ENCODE measurements at regions not wholly inside any gene's neighbourhood (a gene's known extent, or its start where the extent isn't known, plus 50 kb on each side); places are given as distances from the start of the nearest gene placed in this dataset.

GRCh38 chr9:130755377-130756007 lies 61.9 kb downstream of the EXOSC2 start:
- Histone ChIP-seq H3K4me2 (peak overlapping the region; percentile 24 to 82 (median 64)), H3K9me3 (replicated peaks in 1 of 11) (no peaks in the 10 kb centered on the region)

DNA sequence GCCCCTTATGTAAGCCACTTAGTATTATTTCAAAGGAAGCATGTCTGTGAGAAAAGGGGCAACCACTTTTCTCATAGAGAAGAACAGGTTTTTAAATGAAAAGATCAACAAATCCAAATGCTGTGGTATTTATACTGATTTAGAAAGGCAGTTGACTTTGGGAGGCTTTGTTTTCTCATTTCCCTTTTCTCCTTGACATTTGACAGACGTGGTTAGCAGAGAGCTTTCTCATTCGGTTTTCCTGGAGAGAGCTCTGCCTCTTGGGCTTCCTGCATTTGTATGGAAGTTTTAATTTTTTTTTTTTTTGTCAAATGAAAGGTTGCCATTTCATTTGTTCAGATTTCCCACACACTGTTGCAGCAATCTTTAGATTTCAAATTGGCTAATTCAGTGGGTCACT lies 62.5 kb downstream of the EXOSC2 start:
- Histone ChIP-seq H3K36me3 (peaks cover 0 to 8% (median 0%) of the 10 kb centered on the region in 11 experiments; a peak in 2 of 22 replicates), H3K4me3 (no peak overlapping the region), H4K20me1 (peaks cover 9 to 91% (median 25%) of the 10 kb centered on the region in 11 experiments; a peak in 17 of 22 replicates), H3K9ac (peak overlapping the region in 7 of 11 experiments; percentile 19 to 49 (median 33); a peak in 6 of 22 replicates), H3K9me3 (replicated peaks in 1 of 11) (no peaks in the 10 kb centered on the region), H3K27me3 (no peaks in the 10 kb centered on the region), H3K27ac (peak overlapping the region in 6 of 11 experiments; percentile 7 to 63 (median 42); a peak in 9 of 22 replicates), H3K4me2 (peak overlapping the region; percentile 24 to 82 (median 64)), H3K4me1 (peaks cover 21 to 36% (median 29%) of the 10 kb centered on the region in 10 experiments)
- TF ChIP-seq Cebpa-rat (IDR thresholded peaks at IDR 0.05) = no peak

More at GRCh38 chr9:130755377-130756007, 61.9 kb downstream of the EXOSC2 start:
- Histone ChIP-seq H3K36me3 (peaks cover 0 to 8% (median 0%) of the 10 kb centered on the region in 11 experiments; a peak in 2 of 22 replicates), H4K20me1 (peaks cover 9 to 93% (median 25%) of the 10 kb centered on the region in 11 experiments; a peak in 17 of 22 replicates), H3K27ac (peak overlapping the region in 6 of 11 experiments; percentile 11 to 63 (median 42); a peak in 9 of 22 replicates), H3K4me3 (no peak overlapping the region), H3K27me3 (no peaks in the 10 kb centered on the region), H3K4me1 (peaks cover 21 to 36% (median 29%) of the 10 kb centered on the region in 10 experiments), H3K9ac (peak overlapping the region in 7 of 11 experiments; percentile 19 to 43 (median 33); a peak in 7 of 22 replicates)
- TF ChIP-seq Cebpa-rat (IDR thresholded peaks at IDR 0.05) = no peak

GRCh38 chr9:130756455-130757152 lies 63.0 kb downstream of the EXOSC2 start:
- Histone ChIP-seq H3K4me1 (peaks cover 21 to 38% (median 29%) of the 10 kb centered on the region in 10 experiments), H3K36me3 (peaks cover 0 to 4% (median 0%) of the 10 kb centered on the region in 11 experiments; a peak in 2 of 22 replicates), H3K4me3 (no peak overlapping the region), H3K4me2 (peak overlapping the region; percentile 24 to 82 (median 64)), H4K20me1 (peaks cover 9 to 92% (median 24%) of the 10 kb centered on the region in 11 experiments; a peak in 17 of 22 replicates), H3K9me3 (replicated peaks in 1 of 11) (no peaks in the 10 kb centered on the region), H3K9ac (peak overlapping the region in 7 of 11 experiments; percentile 1 to 49 (median 19); a peak in 4 of 22 replicates), H3K27me3 (no peaks in the 10 kb centered on the region), H3K27ac (peak overlapping the region in 3 of 11 experiments; percentile 7 to 63 (median 41); a peak in 3 of 22 replicates)
- no peak for TF ChIP-seq Cebpa-rat (IDR thresholded peaks at IDR 0.05)

- no peak overlapping the region for H3K4me3 ChIP-seq
- no peak for TF ChIP-seq Cebpa-rat (IDR thresholded peaks at IDR 0.05)
- no peaks in the 10 kb centered on the region for H3K36me3 ChIP-seq
- H3K27ac ChIP-seq = no peak overlapping the region
- H3K9ac ChIP-seq = no peak overlapping the region
- H3K9me3 ChIP-seq (replicated peaks in 1 of 11) = no peaks in the 10 kb centered on the region
- H3K4me2 ChIP-seq = 0 out of 22 replicates have a peak overlapping the region, but pooled peaks of 1 of the 11 experiments have one; percentile 2
- H3K27me3 ChIP-seq = no peaks in the 10 kb centered on the region
- peaks cover 9 to 96% (median 31%) of the 10 kb centered on the region in 11 experiments; a peak in 18 of 22 replicates for H4K20me1 ChIP-seq
- H3K4me1 ChIP-seq = peaks cover 22 to 64% (median 40%) of the 10 kb centered on the region in 10 experiments
Observed at GRCh38 chr9:130759738-130760137, 66.2 kb downstream of the EXOSC2 start.

DNA sequence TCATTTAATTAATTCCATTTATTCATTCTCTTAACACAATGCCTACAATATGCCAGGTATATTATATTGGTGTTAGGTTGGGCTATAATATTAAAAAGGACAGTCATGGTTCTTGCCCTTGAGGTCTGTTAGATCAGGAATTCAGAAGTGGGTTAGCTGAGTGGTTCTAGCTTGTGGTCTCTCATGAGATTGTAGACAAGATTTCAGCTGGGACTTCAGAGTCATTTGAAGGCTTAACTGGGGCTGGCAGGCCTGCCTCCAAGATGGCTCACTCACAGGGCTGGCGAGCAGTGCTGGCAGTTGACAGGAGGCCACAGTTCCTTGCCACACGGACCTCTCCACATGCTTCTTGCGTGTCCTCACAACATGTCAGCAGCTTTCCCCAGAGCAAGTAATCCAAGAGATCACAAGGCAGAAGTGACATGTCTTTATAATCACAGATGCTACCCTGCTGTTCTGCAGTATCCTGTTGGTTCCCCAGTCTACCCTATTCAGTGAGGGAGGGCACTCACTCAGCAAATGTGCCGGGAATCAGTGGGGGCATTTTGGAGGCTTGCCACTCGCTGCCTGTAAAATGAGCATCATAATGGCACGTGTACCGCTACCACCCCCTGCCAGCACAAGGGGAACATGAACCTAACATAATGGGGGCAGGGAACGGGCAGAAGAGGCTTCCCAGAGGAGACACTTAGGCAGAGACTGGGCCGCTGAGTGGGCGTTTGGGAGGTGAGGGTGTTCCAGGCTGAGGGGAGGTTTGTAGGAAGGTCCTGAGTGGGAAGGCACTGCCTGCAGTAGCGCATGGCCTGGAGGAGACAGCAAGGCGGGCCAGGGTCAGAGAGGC lies 70.0 kb downstream of the EXOSC2 start:
- Histone ChIP-seq H3K4me2 (peak overlapping the region in 3 of 11 experiments; percentile 15 to 90 (median 89); a peak in 4 of 22 replicates), H3K27me3 (no peaks in the 10 kb centered on the region), H3K9ac (no peak overlapping the region), H3K9me3 (replicated peaks in 1 of 11) (no peaks in the 10 kb centered on the region), H3K4me3 (no peak overlapping the region), H3K36me3 (no peaks in the 10 kb centered on the region), H3K4me1 (peaks cover 38 to 71% (median 53%) of the 10 kb centered on the region in 10 experiments), H4K20me1 (peaks cover 11 to 96% (median 35%) of the 10 kb centered on the region in 11 experiments; a peak in 20 of 22 replicates), H3K27ac (no peak overlapping the region)
- no peak for TF ChIP-seq Cebpa-rat (IDR thresholded peaks at IDR 0.05)

DNA sequence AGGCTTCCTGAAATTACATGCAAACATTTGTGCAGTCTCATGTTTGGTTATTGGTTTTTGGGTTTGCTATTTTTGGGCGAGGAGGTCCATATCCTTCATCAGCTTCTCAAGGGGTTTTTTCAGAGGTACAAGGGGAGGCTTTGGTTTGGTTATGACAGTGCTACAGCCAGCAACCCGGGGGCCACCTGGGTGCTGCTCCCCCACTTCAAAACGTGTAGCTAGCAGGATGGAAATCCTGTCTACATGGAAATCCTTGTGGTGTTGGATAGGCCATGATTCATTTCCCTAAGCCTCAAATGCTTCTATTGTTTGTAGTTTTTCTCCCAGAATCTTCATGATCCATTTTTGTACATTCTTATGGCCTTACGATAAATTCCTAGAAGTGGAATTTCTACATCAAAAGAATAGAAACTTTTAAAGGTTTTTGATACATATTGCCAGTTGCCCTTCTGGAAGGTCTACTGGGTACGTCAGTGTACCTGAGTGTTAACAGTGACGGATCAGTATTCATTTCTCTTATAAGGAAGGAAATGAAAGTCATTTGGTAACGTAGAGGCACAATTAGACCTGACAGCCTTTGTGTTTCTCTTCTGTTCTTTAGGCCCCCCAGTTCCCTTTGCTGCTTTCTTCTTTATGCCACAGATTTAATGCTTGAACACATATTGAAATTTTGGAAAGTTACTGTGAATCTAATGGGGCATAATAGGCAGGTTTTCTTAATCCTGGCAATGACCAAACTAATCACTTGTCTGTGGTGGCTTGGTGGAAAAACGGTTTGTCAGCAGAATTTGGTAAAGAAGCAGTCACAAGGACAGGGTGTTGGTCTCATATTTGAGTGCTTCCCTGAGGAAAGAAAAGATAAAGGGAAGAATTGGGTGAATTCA lies 69.7 kb upstream of the ABL1 start:
- no peak overlapping the region for H3K4me3 ChIP-seq
- H3K9ac ChIP-seq = peak overlapping the region in 2 of 11 experiments; percentile 60 to 69; a peak in 2 of 22 replicates
- H4K20me1 ChIP-seq = peaks cover 11 to 94% (median 36%) of the 10 kb centered on the region in 11 experiments; a peak in 20 of 22 replicates
- H3K27ac ChIP-seq = peak overlapping the region in 3 of 11 experiments; percentile 60 to 77 (median 73); a peak in 4 of 22 replicates
- H3K27me3 ChIP-seq = no peaks in the 10 kb centered on the region
- H3K4me1 ChIP-seq = peaks cover 41 to 83% (median 56%) of the 10 kb centered on the region in 10 experiments
- H3K36me3 ChIP-seq = no peaks in the 10 kb centered on the region
- no peaks in the 10 kb centered on the region for H3K9me3 ChIP-seq (replicated peaks in 1 of 11)
- TF ChIP-seq Cebpa-rat (IDR thresholded peaks at IDR 0.05) = no peak
- H3K4me2 ChIP-seq = peak overlapping the region; percentile 6 to 90 (median 52); a peak in 19 of 22 replicates

DNA sequence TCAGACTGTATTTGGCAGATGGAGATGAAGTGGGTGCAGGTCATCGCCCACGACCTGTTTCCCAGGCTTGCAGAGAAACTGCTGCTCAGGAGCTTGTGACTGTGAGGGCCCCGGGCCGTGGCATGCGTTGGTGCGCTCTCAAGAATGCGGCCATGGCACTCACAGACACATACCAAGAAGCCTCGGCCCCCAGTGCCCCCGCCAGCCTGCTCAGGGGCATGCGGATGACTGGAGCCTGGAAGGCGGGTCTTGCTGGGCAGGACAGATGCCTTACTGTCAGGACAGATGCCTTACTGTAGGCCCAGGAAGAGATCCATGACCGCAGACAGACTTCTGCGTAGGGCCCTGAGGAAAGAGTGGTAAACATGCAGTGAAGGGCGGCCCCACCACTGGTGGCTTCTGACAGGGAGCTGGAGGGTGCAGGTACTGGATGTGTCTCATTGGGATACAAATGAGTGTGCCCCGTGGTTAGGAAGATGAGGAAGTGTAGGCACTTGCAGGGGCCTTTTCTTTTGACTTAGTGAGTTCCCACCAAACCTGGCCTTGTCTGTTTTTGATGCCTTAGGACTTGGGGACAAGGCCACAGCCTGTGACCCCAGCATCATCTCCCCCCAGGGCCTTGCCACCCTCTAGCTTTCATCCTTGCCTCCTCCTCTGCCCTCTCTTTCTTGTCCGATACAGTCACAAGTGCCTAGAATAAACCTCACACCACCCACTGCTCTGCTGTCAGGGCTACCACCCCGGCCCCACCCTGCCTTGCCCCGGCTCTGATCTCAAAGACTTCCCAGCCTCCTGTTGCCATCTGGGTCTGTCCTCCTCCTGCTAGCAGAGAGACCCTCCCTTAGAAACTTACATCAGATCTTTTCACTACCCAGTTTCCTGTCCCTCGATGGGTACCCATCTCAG lies 68.8 kb upstream of the ABL1 start:
- no peak overlapping the region for H3K4me3 ChIP-seq
- no peak for TF ChIP-seq Cebpa-rat (IDR thresholded peaks at IDR 0.05)
- peak overlapping the region in 8 of 11 experiments; percentile 0 to 69 (median 42); a peak in 9 of 22 replicates for H3K9ac ChIP-seq
- peak overlapping the region in 10 of 11 experiments; percentile 2 to 77 (median 44); a peak in 15 of 22 replicates for H3K27ac ChIP-seq
- peak overlapping the region; percentile 4 to 90 (median 52); a peak in 19 of 22 replicates for H3K4me2 ChIP-seq
- peaks cover 41 to 83% (median 56%) of the 10 kb centered on the region in 10 experiments for H3K4me1 ChIP-seq
- H3K27me3 ChIP-seq = no peaks in the 10 kb centered on the region
- H3K9me3 ChIP-seq (replicated peaks in 1 of 11) = no peaks in the 10 kb centered on the region
- no peaks in the 10 kb centered on the region for H3K36me3 ChIP-seq
- peaks cover 11 to 96% (median 42%) of the 10 kb centered on the region in 11 experiments; a peak in 20 of 22 replicates for H4K20me1 ChIP-seq
